ENCODE measurements at regions not wholly inside any gene's neighbourhood (a gene's known extent, or its start where the extent isn't known, plus 50 kb on each side); places are given as distances from the start of the nearest gene placed in this dataset.

DNA sequence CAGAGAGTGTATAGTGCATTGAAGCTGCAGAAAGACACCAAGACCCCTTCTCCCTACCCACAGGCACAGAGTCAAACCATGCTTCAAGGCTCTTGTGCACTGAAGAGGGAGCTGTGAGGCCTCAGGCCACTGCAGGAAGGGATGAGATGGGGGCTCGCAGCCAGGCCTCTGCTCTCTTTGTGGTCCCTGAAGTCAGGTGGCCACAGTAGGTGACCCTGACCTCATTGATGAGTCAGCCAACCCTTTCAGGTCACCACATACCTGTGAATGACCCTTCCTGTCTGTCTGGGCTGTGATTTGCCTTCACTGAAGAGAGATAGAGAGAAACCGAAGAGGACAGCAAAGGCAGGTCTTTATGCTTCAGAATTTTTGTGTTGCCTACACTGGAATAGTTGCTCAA, 372.1 kb downstream of the ACTL7B start:
- no peak for DNase-seq

DNA sequence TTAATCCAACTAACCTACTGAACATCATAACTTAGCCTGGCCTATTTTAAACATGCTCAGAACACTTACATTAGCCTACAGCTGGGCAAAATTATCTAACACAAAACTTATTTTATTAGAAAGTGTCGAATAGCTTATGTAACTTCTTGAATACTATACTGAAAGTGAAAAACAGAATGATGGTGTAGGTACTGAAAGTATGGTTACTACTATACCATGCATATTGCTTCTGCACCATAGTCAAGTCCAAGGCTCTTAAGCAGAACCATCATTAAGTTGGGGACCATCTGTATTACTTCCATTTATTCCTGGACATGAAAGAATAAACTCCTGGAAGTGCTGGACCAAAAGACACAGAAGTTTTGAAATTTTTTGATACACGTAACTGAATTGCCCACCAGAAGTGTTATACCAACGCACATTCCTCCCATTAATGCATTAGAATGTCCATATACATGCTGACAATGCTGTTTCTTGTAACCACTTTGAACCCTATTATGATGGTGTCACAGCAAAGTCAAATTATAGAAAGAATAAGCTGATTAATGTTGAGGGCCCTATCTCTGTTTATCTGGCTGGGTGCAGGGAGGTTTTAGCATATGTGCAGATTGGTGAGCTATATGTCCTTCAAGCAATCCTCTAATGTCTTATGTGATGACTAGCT, 375.7 kb downstream of the ACTL7B start:
- DNase-seq = no peak

DNA sequence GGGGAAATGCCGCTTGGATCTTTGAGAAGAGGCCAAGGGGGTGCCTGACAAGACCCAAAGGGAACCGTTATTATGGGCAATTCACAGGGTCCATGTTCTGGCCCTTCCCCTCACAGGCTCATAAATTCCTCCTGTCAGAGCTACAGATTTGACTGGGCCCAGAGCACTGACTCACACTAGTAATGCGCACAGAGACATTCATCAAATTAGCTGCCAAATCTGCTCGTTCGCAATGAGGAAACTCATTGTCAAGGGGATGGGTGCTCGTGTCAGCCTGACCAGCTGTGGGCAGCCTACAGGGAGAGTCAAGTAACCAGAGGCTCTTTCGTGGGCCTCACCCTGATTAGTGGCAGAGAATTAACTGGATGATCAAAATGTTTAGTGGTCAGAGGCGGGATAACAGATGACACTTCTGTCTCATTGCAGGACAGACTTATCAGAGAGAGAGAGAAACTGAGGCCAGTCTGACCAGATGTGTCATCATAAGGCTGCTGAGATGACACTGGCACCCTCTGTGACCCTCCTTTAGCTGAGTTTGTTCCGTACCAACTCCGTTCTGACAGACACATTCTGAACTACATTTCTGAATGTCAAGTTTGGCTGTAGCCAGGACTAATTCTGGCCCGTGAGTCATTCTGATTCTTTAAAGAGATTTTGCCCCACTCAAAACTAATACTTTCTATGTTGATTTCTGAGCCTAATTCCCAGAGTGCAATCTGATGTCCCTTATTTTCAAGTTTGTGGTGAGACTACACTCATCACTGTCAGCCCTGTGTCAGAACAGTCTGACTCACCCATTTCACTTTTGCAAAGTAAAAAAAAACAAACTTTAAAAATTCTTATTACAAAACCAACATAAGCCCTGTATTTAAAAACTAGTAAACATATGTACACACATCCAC, 377.1 kb downstream of the ACTL7B start:
- DNase-seq = no peak

DNA sequence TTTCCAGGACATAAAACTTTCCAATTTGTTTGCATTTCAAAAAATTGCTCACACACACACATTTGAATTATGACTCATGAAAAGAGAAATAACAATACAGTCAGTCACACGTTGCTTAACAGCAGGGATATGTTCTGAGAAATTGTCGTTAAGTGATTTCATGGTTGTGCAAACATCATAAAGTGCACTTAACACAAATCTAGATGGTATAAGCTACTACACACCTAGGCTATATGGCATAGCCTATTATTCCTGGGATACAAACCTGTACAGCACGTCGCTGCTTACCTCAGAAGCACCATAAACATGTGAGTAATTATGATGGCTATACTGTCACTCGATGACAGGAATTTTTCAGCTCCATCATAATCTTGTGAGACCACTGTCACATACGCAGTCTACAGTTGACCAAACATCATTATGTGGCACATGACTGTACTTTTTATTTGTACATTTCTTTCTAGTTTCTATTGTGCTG, 378.2 kb downstream of the ACTL7B start:
- DNase-seq = no peak

DNA sequence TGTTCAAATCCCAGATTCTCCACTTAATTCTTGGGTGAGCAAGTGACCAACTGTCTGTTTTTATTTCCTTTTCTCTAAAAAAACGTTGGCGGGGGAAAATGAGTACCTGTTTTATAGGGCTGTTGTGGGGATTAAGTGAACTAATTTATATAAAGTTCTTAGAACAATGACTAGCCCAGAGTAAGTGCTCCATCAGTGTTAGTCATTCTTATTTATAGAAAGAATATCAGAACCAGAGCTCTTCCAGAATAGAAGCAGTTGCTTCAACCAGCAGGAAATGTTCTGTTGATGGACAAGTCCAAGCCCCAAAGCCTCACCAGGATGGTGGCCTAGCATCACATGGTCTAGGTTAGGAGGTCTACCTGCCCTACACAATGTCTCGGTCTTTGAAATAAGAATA, 379.2 kb downstream of the ACTL7B start:
- DNase-seq = no peak

DNA sequence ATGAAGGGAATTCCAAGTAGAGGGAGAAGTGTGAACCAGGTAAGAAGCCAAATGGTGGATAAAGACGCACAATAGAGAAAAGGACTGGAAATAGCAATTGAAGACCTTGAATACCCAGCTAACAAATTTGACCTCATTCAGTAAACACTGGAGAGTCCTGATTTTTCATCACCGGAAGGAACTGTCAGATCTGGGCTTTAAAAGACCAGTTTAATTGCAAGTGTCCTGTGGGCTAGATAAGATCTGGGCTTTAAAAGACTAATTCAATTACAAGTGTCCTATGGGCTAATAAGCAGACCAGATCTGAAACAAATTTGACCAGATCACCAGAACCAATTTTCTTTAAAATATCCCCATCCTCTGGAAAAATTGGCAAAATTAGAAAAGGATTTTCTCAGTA, 380.0 kb downstream of the ACTL7B start:
- DNase-seq = no peak

DNA sequence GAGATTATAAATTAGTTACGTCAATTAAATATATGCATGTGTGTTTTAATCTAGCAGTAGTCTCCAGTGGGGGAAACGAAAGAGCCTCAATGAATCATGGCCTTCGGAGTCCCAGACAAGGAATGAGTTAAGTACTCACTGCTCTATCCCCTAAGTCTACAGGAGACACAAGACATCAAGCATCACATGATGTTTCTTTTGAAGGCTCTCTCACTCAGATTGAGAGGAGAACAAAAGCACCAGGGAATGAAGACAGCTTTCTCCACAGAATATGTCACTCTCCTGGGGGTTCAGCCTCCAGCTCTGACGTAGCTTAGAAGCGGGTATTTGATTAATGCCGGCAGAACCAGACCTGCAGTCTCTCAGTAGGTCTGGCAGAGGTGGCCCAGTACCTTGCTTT, 381.4 kb downstream of the ACTL7B start:
- DNase-seq = no peak

DNA sequence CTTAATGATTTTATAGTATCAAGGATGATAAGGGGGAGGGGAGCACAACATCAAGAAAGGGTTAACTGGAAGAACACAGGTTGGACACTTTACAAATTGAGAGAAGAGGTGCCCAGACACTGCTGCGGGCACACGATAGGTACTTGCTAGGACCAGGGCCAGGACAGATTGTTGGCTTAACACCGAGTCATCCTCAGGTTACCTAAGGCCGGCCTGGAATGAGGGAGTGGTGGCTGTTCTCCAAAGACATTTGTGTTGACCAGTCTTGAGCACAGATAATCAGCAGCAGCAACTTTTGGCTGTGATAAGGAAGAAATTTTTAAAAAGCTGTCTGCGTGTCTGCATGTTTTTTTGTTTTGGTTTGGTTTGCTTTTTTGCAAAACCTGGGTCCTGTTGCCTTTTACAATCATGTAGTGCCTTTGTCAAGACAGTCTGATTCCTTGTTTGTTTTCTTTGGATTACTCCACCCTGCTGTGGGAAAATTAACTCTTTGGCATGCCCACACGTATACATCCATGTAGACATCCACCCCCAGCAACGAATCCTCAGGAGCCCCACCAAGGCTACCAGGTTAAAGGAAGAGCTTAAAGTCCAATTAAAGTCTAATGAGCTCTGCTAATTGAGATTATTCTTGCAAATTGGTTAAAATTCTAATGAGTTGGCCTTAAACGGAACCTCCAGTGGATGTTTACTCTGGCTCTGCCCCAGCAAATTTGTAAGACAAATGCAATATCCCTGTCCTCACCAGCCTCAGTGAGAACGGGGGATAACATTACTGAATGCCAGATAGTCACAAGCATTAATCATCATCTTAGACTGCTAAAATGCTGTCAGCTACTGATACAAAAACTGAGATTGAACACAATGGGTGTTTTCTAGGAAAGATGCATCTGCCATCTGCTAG, 382.3 kb downstream of the ACTL7B start:
- DNase-seq = no peak

DNA sequence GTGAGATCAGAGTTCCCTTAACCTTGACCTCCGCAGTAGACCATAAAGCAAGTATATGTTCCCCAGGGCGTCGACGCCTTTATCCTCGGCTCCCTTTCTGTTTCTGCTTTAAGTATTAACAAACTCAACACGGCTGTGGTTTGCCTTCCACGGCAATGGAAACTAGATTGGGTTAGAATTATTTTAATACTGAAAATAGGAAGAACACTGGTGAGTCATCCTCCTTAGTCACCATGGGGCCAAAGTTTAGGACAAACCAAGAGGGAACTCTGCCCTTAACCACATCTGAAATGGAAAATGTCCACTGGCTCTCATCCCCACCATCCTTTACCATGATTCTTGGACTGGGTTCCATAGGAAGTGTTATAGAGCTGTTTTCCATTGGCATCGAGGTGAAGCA, 386.1 kb downstream of the ACTL7B start:
- no peak for DNase-seq

DNA sequence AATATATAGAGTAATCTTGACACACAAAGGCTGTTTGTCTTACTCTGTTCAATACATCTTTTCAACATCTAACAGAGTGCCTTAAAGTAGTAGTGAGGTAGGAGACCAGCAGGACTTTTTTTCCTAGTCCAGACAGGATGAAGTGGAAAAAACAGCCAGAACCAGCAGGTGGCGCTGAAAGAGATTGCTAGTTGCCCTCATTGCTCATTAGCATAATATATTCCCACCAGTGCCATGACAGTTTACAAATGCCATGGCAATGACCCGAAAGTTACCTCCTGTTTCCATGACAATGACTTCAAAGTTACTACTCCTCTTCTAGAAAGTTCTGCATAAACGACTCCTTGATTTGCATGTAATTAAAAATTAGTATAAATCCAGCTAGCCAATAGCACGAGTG, 387.4 kb downstream of the ACTL7B start:
- peak; percentile 60 for DNase-seq

DNA sequence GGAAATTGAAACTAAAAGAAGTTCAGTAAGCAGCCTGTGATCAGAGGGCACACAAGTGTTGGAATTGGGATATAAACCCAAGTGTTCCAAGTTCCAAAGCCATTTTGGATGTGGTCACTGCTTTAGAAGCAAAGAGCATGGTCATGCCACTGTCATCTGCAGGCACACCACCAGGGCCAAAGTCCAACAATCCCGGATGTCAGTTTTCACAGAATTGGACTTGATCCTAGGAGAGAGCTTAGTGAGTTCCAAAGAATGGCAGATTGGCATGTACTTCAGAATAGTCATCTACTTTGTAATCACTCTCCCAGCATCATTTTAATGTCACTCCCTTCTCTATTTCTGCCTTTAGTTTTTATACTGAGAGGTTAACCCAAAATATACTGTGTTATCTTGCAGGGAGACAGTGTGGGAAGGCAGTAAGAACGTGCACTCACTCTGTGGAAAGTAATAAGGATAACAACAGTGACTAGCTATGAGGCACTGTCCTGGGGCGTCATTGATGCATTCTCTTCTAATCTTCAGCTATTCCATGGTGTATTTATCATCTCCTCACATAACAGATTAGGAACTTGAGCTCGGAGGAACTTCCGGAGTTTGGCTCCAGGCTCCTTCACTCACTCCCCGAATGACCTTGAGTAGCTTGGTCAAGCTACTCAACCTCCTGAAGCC, 388.0 kb downstream of the ACTL7B start:
- DNase-seq = no peak

DNA sequence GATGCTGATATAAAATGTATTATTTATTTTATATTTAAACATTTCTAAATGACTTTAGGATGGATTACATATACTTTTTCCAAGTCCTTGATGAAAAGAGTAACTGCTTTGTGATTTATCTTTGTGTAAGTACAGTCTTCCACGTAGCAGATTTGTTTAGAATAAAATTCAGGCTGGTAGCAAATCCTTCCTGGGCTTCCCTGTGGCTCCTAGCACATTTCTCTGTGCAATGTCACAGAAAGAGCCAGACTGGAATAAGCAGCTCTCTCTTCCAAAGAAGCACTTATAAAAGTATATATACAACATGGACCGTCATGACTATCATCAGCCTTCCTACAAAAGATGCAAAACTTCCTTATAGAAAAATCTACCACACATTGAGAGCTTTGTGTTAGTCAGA, 388.6 kb downstream of the ACTL7B start:
- no peak for DNase-seq

DNA sequence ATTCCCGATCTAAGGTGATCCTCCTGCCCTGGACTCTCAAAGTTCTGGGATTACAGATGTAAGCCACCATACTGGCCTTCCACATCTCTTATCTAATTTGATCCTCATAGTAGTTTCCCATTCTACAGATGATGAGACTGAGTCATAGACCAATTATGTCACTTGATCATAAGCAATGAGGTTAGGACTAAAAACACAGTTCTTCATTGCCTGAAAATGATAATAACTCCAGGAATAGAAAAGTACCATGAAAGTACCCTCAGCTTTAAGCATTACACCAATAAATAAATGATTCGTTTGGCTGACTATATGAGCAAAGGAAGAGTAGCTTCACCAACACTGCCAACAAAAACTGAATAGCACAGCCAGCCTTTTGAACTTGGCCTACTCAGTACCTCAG, 389.5 kb downstream of the ACTL7B start:
- no peak for DNase-seq

DNA sequence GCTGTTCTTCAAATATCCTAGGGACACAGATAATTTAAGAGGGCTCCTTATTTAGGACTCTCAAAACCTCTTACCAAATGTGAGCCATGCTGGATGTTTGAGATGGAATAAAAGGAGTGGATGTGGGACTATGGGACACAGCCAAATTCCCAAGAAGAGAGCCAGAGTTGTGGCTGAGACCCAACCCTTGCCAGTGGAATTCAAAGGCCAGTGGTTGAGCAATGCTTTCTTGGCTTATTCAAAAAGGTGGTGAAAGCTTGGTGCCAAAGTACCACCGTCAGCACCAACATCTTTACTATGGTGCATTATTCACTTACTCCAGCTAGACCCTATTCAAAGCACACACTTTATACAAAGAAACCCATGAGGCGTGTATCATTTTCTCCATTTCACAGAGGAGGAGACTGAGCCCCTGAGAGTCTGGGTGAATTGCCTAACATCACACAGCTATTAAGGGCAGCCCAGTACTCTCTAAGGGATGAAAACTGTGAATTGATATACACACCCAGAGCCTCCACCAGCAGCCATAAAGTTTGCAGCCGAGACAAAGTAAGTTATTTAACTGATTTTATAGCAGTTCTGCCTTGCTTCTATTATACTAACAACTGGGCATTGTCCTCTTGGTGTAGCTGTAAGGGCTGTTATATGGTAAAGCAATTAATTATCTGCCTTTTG, 391.7 kb downstream of the ACTL7B start:
- no peak for DNase-seq

DNA sequence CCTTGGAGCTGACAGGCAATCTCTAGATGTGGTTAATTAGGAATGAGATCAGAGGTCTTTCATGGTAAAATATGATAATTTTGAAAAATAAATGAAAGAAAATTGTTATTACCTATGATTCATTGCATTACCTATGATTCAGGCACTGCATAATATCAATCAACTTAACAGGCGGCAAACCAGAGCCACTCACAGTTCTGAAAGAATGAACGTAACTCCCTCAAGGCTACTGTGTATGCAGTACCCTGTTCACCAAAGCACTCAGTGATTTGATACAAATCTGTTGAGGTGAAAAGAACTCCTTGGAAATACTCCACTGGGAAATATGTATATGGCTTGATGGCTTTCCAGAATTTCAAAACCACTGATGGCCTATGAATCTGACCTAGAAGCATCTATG, 398.9 kb downstream of the ACTL7B start:
- no peak for DNase-seq

DNA sequence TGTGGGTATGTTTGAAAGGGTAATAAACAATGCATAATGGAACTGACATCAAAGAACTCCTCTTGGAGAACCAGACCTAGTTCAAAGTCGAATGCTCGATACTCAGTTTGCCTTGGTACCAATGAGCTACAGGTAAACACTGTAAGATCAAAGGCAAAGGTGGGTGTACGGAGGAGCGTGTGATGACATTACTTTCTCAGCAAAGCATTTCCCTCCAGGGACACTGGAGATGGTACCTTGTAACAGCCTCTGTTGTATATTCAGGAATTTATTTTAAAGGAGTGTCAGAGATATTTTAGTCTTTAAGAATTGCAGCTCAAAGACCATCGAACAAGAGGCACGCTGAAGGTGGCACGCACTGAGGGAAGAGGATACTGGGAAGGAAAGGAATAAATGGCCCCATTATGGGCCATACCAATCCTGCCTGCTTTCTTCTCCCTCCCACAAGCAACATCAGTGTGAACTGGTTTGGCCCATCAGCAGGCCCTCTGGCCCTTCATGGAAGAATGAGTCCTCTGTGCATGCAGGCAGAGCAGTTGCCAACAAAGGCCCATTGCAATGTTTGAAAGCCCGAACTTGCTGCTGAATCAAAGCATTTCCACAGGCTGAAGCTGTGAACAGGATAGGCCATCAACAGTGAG, 410.2 kb downstream of the ACTL7B start:
- no peak for DNase-seq

DNA sequence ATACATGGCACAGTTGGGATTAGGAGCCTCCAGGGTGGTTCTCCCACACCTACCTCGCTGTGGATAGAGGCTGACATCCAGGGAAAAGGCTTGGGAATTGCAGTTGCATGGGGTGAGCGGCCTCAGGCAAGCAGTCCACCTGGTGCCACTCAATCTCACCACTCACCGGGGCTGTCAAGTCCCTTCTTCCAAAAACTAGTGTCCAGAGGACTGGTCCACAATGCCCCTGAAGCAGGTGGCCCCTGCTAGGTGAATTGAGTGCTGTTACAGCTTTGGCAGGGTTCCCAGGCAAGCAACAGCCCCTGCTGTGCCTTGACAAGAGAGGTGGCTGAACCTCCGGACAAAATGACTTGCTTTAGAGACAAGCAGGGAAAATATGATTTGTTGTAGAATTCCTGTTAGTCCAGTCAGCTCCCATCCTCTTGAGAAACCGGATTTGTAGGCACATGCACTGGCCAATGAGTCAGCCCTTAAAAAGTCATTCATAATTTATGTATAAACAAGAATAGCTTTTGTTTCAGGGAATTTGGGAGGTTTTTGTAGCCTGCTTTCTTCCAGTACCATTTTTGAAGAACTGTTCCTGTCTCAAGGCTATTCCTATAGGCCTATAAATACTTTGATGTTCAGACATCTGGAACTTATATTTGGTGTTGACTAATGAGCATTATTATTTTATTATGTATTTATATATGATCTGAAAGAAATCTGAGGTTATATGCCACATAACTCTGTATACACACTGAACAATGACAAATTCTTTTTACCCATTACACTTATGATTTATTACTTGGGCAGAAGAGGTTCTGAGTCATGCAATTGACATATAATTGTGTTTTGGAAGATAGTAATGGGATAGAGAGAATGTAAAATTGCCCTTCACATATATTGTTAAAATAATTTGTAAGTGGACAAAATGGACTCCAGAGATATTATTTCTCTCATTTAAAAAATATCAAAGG, 411.1 kb downstream of the ACTL7B start:
- no peak for DNase-seq

DNA sequence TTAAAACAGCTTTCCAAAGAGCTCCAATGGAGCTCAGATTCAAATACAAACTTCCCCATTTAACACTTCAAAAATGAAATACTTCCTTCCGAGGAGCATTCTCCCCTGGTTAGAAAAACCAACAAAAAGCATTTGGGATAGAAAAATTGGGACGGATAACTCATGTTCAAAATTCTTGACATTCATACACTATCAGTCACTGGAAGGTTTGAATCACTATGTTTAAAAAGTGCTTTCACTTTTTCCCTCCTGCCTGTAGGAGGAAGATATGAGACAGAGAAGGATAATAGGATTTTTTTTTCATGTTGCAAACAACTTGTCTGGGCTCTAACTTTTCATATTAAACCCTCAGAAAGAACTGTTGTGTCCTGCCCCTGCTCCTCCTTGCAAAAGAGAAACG, 412.0 kb downstream of the ACTL7B start:
- DNase-seq = no peak

DNA sequence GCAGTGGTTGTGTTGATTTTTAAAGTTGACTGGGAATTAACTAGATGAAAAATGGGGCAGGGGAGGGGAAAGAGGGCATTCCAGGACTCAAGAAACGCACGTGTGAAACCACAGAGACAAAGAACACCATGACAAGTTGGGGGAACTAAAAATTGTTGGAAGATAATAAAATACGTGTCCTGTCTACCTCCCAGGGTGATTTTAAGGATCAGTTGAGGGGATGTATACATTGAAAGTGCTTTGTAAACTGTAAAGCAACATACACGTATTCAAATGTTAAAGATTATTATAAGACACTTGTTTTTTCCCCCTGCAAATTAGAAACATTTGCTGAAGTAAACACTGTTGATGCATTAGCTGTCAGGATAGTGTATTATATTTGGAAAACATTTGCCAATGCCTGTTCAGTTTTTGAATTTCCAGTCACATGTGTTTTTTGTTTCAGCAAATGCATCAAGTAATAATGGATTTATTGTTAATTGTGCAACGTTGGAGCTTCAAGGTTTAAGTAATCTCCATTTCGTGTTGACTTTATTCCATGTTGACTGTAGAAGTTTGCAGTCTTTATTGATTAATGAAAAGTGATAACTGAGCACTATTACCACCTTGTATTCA, 412.7 kb downstream of the ACTL7B start:
- DNase-seq = no peak

DNA sequence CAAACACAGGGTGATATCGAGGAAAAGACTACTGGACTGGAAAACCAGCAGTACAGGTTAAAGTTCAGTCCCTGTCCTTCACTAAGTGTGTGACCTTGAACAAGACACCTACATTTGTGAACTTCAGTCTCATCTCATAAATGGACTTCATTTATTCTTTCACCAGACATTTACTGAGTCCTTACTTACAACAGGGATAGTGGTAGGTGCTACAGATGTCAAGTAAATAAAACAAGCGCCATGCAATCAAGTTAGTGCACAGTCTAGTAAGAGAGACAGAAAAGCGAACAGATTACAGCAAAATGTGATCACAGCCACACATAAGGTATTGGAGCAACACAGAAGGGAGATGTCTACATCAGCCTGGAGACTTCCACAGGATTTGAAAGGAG, 413.2 kb downstream of the ACTL7B start:
- no peak for DNase-seq
